Stimulated activated CD4-positive, alpha-beta T cell treated with anti-CD3 and anti-CD28 coated beads, Interleukin-12 subunit alpha, Interleukin-12 subunit beta, amount 100 ng/mL, for 4 hours (primary cell): ENCODE measurements at regions not wholly inside any gene's neighbourhood (a gene's known extent, or its start where the extent isn't known, plus 50 kb on each side); places are given as distances from the start of the nearest gene placed in this dataset.

Experiments
- DNase-seq: peaks from one replicate; pipeline ENCODE4 v3.0.0-alpha.2; 2020

GRCh38 chr18:73617981-73618380, 529.7 kb downstream of the FBXO15 start:
- DNase-seq = no peak

GRCh38 chr18:73615506-73615905, 532.1 kb downstream of the FBXO15 start:
- DNase-seq = no peak

DNA sequence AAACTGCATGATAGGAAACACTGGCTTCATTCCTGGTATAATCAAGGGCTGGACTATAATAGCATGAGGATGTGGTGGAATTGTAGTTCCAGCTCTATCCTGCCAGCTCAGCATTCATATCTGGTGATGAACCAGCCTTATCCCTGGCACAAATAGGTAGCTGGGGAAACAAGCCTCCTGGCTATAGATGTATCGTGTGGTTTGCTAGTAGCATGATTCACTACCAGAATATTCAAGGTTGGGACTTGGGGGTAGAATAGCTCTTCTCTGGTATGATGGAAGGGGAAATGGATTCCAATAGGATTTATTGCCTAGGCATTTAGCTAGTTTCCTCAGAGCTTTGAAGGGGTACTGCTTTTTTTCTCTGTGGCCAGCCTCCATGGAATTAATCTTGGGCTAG, 532.8 kb downstream of the FBXO15 start:
- no peak for DNase-seq

GRCh38 chr18:73613706-73614340, 533.8 kb downstream of the FBXO15 start:
- DNase-seq = no peak

- no peak for DNase-seq
These were observed 549.6 kb downstream of the FBXO15 start for GRCh38 chr18:73597832-73598615.

DNA sequence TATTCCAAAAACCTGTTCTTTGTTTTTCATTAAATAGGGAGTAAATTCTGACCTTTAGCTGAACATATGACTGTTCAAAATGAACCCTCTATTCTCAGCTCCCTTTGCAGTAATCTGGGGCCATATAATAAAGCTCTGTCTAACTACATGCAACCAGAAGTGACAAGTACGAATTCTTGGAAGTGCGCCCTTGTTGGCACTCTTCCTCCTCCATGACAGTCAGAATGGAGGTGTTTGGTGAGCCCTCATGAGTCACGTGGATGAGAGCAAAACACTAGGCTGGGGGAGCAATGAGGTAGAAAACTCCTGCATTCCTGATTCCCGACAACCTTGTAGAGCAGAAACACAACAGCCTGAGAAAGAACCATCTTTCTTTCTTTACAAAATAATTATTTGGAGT, 552.9 kb downstream of the FBXO15 start:
- no peak for DNase-seq

- DNase-seq = no peak
These were observed 554.4 kb downstream of the FBXO15 start for GRCh38 chr18:73593207-73593606.

- no peak for DNase-seq
These were observed 556.7 kb downstream of the FBXO15 start for GRCh38 chr18:73590950-73591349.

DNA sequence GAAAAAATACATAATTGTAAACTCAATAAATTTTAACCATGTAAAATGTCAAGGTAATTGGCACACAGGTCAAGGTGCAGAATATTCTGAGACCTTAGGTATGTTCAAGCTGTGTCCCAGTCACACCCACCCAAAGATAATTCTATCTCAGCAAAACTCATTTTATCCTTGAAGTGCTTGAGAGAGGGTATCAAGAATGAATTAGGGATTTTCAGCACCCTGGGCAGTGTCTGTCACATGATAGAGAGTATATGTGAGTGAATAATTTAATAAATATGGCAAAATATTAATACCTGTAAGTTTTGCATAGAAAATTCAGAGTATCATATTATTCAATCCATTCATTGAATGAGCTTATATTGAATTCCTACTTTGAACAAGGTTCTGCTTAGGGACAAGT, 567.9 kb downstream of the FBXO15 start:
- no peak for DNase-seq

- no peak for DNase-seq
These were observed 570.3 kb downstream of the FBXO15 start for GRCh38 chr18:73577365-73577764.

GRCh38 chr18:73563901-73564472, 583.6 kb downstream of the FBXO15 start:
- DNase-seq = no peak

- DNase-seq = no peak
These were observed 584.3 kb downstream of the FBXO15 start for GRCh38 chr18:73563345-73563744.

GRCh38 chr18:73556904-73557303, 590.7 kb downstream of the FBXO15 start:
- no peak for DNase-seq

DNA sequence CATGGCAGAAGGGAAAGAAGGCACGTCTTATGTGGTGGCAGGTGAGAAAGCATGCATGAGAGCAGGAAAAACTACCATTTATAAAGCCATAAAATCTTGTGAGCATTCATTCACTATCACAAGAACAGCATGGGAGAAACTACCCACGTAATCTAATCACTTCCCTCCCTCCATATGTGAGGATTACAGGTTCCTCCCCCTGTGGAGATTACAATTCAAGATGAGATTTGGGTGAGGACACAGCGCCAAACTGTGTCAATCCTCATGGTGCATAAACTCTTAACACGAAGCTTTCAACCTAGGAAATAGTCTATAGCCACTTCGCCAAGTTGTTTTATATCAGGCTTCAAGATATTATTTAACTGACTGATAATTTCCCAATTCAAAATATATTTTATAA, 595.5 kb downstream of the FBXO15 start:
- DNase-seq = no peak

DNA sequence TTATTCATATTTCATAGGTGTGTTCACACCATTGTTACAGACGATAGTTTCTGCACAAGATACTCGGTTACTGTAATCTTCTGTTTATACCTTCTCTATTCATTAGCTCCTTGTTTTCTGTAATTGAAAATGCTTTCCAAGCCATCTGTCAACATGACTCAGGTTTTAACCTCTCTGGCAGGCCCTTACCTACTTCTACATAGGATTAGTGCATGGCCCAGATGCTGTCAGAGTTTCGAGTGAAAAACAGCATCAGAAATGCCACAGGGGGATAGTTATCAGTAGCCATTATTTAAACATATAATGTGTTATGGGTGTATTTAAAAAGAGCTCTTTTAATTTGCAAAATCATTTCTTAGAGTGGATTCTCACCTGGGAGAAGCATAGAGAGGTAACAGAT, 596.4 kb downstream of the FBXO15 start:
- DNase-seq = no peak

GRCh38 chr18:73549236-73549635, 598.4 kb downstream of the FBXO15 start:
- DNase-seq = no peak

DNA sequence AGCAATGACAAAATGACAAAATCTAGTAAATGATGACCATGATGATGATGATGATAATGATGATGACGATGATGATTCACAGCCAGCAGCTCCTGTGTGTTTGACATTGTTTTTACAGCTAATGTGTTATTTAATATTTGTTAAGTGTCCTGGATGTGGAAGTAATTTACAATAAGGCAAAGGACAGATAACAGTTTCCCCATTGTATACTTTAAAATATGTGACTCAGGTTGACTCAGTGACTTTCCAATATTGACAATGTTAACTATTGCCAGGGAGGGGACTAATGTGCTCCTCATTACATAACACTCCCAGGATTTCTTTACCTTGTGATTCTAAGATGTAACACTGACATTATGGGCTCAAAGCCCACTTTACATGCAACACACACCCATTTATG, 602.2 kb downstream of the FBXO15 start:
- DNase-seq = no peak

DNA sequence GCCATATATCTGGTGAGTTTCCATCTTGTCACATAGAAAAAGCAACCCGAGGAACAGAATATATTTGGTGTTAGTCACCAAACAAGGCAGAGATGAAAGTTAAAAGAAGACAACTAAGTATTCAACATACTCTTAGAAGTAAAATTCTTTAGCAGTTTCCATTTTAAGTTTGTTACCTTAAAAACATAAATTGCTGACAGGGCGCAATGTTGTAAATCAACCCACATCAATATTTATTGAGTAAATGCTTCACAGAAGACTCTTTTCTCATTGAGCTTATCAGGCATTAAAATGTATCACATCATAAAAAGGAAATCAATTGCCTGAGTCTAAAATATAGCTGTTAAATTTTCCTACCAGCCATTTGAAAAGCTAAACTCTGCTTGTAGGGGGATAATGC, 603.0 kb downstream of the FBXO15 start:
- DNase-seq = no peak

DNA sequence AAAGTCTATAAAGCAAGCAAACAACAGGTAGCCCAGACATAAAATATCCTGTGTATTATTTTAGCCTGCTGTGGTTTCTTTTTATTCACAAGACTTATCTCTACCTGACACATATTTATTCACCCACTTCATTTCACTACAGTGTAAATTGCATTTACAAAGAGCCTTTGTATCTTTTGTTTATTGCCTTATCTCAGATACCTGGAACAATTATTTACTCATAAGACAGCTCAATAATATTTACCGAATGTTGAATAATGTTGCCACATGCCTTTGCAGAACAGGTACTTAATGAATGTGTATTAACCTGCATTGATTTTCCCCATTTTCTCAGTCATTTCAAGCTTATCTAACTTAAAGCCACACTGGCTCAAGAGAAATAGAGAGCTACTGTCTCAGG, 603.6 kb downstream of the FBXO15 start:
- DNase-seq = no peak

- DNase-seq = no peak
These were observed 611.6 kb downstream of the FBXO15 start for GRCh38 chr18:73535990-73536389.

- DNase-seq = no peak
These were observed 612.4 kb downstream of the FBXO15 start for GRCh38 chr18:73535189-73535588.

DNA sequence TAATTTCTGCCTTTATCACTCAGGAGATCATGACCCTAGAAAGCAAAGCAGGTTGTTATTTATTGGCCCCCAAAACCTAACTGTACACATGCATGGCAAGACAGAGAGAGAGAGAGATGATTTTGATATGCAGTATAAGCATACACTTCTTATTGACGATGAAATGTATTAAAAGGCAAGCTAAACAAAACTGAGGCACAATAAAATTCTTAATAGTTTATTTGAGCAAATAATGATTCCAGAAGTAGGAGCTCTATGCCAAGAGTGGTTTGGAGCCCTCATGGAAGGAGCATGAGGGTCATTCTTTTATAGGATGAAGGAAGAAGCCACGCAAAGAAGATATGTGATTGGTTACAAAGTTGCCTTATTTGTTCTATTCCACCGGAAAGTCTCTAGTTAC, 616.0 kb downstream of the FBXO15 start:
- no peak for DNase-seq

DNA sequence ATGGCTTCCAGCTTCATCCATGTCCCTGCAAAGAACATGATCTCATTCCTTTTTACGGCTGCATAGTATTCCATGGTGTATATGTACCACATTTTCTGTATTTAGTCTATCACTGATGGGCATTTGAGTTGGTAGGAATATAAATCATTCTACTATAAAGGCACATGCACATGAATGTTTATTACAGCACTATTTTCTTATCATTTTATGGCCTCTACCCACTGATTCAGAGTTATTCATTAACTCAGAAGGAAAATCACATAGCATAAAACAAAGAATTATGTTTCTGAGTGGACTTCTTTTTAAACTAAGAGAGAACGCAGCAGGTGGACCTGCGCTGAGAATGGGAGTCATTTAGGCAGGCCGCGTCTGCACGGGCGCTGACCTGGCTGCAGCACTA, 619.6 kb downstream of the FBXO15 start:
- no peak for DNase-seq

DNA sequence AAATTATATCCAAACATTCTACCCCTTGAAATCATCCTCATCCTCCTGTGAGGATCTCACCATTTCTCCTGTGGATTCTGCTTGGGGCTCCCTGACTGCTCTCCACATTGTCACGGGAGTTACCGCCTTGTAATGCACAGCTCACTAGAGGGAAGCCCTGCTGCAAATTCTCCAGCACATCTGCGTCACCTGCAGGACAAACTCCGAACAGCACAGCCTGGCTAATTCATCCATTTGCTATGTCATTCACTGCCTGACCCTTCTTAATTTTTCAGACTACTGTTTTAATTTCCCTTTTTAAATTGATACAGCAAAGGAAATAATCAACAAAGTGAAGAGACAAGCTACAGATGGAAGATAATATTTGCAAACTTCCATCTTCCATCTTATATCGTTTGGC, 627.4 kb downstream of the FBXO15 start:
- no peak for DNase-seq
